Suprapubic skin (tissue), 4 donors: ENCODE measurements at regions not wholly inside any gene's neighbourhood (a gene's known extent, or its start where the extent isn't known, plus 50 kb on each side); places are given as distances from the start of the nearest gene placed in this dataset.

Experiments
- DNase-seq, 2 donors: peaks; one replicate each; pipeline ENCODE4 v3.0.0-alpha.2; 2019; ENCODE audit warnings: low spot score in 2 of 2
- H3K27ac ChIP-seq: fragments of 200-600 bp; sonication (generic); one replicate; pipeline ENCODE4 v1.5.1; 2019
- H3K27me3 ChIP-seq: fragments of 200-600 bp; sonication (generic); one replicate; pipeline ENCODE4 v1.5.1; 2019
- H3K36me3 ChIP-seq: fragments of 200-600 bp; sonication (generic); one replicate; pipeline ENCODE4 v1.5.1; 2019
- H3K4me1 ChIP-seq: fragments of 200-600 bp; sonication (generic); one replicate; pipeline ENCODE4 v1.5.1; 2019
- H3K4me3 ChIP-seq: fragments of 200-600 bp; sonication (generic); one replicate; pipeline ENCODE4 v1.5.1; 2019; ENCODE audit warnings: mild to moderate bottlenecking
- H3K9me3 ChIP-seq: fragments of 200-600 bp; sonication (generic); one replicate; pipeline ENCODE4 v1.5.1; 2019
- CTCF ChIP-seq, 2 donors: fragments of 200-600 bp in 1 of 2; fragments of 450-650 bp in 1 of 2; sonication (generic) in 1 of 2; IDR thresholded peaks; one replicate each; pipeline ENCODE4 v1.5.1; 2016 to 2019; ENCODE audit warnings: antibody characterized with exemption in 2 of 2, mild to moderate bottlenecking in 1 of 2, moderate library complexity in 1 of 2
- EP300 ChIP-seq: sonication (generic); formaldehyde crosslinking; IDR thresholded peaks from one replicate; pipeline ENCODE4 v1.6.1; 2017; ENCODE audit warnings: antibody characterized with exemption
- POLR2A ChIP-seq, 2 donors: fragments of 450-650 bp; IDR thresholded peaks; one replicate each; pipeline ENCODE4 v1.6.1; 2017; ENCODE audit warnings: antibody characterized with exemption in 2 of 2, mild to moderate bottlenecking in 2 of 2, moderate library complexity in 2 of 2
- POLR2AphosphoS5 ChIP-seq, 3 donors: sonication (generic); formaldehyde crosslinking; IDR thresholded peaks; one replicate each; pipeline ENCODE4 v1.6.1; 2017; ENCODE audit warnings: antibody characterized with exemption in 3 of 3
- WGBS: methylation state at CpG from one replicate; pipeline ENCODE4 v1.1.5; 2018; 5-methylcytosine and 5-hydroxymethylcytosine counted together

GRCh38 chr13:105307776-105308175 lies 1227.7 kb downstream of the EFNB2 start:
- Histone ChIP-seq H3K9me3 (no peaks in the 10 kb centered on the region), H3K4me1 (no peaks in the 10 kb centered on the region), H3K4me3 (no peak overlapping the region), H3K27ac (no peak overlapping the region), H3K27me3 (no peaks in the 10 kb centered on the region), H3K36me3 (no peaks in the 10 kb centered on the region)
- 90% methylated on average over 3 of the region's 3 CpGs for WGBS
- DNase-seq: no peak
- TF ChIP-seq CTCF (IDR thresholded peaks at IDR 0.05) (no peak), POLR2A (IDR thresholded peaks at IDR 0.05) (no peak), POLR2AphosphoS5 (IDR thresholded peaks at IDR 0.05) (no peak), EP300 (no peak)

GRCh38 chr13:105297839-105298238 lies 1237.6 kb downstream of the EFNB2 start:
- Histone ChIP-seq H3K36me3 (no peaks in the 10 kb centered on the region), H3K27ac (no peak overlapping the region), H3K4me1 (no peaks in the 10 kb centered on the region), H3K27me3 (no peaks in the 10 kb centered on the region), H3K9me3 (no peaks in the 10 kb centered on the region), H3K4me3 (no peak overlapping the region)
- DNase-seq: no peak
- no peak for TF ChIP-seq POLR2A (IDR thresholded peaks at IDR 0.05)
- no peak for TF ChIP-seq CTCF (IDR thresholded peaks at IDR 0.05)
- TF ChIP-seq EP300: no peak
- TF ChIP-seq POLR2AphosphoS5 (IDR thresholded peaks at IDR 0.05): no peak
- 90% methylated on average over 7 of the region's 7 CpGs for WGBS

GRCh38 chr13:105291987-105292386 lies 1243.5 kb downstream of the EFNB2 start:
- H3K9me3 ChIP-seq: no peaks in the 10 kb centered on the region
- H3K27me3 ChIP-seq: no peaks in the 10 kb centered on the region
- no peaks in the 10 kb centered on the region for H3K4me1 ChIP-seq
- WGBS: 85% methylated on average over 2 of the region's 2 CpGs
- H3K27ac ChIP-seq: no peak overlapping the region
- TF ChIP-seq EP300: no peak
- TF ChIP-seq CTCF (IDR thresholded peaks at IDR 0.05): no peak
- TF ChIP-seq POLR2AphosphoS5 (IDR thresholded peaks at IDR 0.05): no peak
- TF ChIP-seq POLR2A (IDR thresholded peaks at IDR 0.05): no peak
- no peaks in the 10 kb centered on the region for H3K36me3 ChIP-seq
- DNase-seq: no peak
- H3K4me3 ChIP-seq: no peak overlapping the region

GRCh38 chr13:105290596-105290995 lies 1244.9 kb downstream of the EFNB2 start:
- no peak for DNase-seq
- H3K27ac ChIP-seq: no peak overlapping the region
- no peaks in the 10 kb centered on the region for H3K4me1 ChIP-seq
- no peak for TF ChIP-seq POLR2A (IDR thresholded peaks at IDR 0.05)
- no peak for TF ChIP-seq EP300
- no peak for TF ChIP-seq CTCF (IDR thresholded peaks at IDR 0.05)
- no peak for TF ChIP-seq POLR2AphosphoS5 (IDR thresholded peaks at IDR 0.05)
- H3K36me3 ChIP-seq: no peaks in the 10 kb centered on the region
- H3K9me3 ChIP-seq: no peaks in the 10 kb centered on the region
- H3K27me3 ChIP-seq: no peaks in the 10 kb centered on the region
- no peak overlapping the region for H3K4me3 ChIP-seq
- 78% methylated on average over 1 of the region's 1 CpG for WGBS

GRCh38 chr13:105285526-105285925 lies 1249.9 kb downstream of the EFNB2 start:
- Histone ChIP-seq H3K4me1 (no peaks in the 10 kb centered on the region), H3K27me3 (no peaks in the 10 kb centered on the region), H3K27ac (no peak overlapping the region), H3K36me3 (no peaks in the 10 kb centered on the region), H3K4me3 (no peak overlapping the region), H3K9me3 (no peaks in the 10 kb centered on the region)
- TF ChIP-seq POLR2AphosphoS5 (IDR thresholded peaks at IDR 0.05): no peak
- TF ChIP-seq CTCF (IDR thresholded peaks at IDR 0.05): no peak
- TF ChIP-seq EP300: no peak
- TF ChIP-seq POLR2A (IDR thresholded peaks at IDR 0.05): no peak
- no peak for DNase-seq
- WGBS: 97% methylated on average over 2 of the region's 2 CpGs
